ENCODE measurements at regions not wholly inside any gene's neighbourhood (a gene's known extent, or its start where the extent isn't known, plus 50 kb on each side); places are given as distances from the start of the nearest gene placed in this dataset.

DNA sequence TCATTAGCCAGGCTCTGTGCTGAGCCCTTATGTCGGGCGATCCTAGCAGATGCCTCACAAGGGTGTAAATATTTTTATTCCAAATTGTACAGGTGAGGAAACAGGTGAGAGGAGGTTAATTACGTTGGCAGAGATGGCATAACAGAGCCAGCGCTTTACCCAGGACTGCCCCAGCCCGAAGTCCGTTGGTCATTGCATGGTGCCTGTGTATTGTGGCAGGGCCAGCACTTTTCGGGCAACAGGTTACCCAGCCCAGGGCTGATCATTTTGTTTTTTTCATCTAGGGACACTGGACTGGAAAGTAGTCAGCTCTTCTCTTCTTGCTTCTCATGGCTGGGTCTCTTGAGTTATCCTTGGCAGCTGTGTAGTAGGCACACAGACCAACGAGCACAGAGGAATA lies 202.2 kb upstream of the NAV2 start (continued):
- no peak for TF ChIP-seq CTBP2 (IDR thresholded peaks at IDR 0.05; ENCODE audit: borderline replicate concordance, insufficient read depth, insufficient read length, low read length)
- no peak for TF ChIP-seq POLR2AphosphoS5 (IDR thresholded peaks at IDR 0.05; ENCODE audit: low read depth, low read length)
- TF ChIP-seq, protein P1, sequence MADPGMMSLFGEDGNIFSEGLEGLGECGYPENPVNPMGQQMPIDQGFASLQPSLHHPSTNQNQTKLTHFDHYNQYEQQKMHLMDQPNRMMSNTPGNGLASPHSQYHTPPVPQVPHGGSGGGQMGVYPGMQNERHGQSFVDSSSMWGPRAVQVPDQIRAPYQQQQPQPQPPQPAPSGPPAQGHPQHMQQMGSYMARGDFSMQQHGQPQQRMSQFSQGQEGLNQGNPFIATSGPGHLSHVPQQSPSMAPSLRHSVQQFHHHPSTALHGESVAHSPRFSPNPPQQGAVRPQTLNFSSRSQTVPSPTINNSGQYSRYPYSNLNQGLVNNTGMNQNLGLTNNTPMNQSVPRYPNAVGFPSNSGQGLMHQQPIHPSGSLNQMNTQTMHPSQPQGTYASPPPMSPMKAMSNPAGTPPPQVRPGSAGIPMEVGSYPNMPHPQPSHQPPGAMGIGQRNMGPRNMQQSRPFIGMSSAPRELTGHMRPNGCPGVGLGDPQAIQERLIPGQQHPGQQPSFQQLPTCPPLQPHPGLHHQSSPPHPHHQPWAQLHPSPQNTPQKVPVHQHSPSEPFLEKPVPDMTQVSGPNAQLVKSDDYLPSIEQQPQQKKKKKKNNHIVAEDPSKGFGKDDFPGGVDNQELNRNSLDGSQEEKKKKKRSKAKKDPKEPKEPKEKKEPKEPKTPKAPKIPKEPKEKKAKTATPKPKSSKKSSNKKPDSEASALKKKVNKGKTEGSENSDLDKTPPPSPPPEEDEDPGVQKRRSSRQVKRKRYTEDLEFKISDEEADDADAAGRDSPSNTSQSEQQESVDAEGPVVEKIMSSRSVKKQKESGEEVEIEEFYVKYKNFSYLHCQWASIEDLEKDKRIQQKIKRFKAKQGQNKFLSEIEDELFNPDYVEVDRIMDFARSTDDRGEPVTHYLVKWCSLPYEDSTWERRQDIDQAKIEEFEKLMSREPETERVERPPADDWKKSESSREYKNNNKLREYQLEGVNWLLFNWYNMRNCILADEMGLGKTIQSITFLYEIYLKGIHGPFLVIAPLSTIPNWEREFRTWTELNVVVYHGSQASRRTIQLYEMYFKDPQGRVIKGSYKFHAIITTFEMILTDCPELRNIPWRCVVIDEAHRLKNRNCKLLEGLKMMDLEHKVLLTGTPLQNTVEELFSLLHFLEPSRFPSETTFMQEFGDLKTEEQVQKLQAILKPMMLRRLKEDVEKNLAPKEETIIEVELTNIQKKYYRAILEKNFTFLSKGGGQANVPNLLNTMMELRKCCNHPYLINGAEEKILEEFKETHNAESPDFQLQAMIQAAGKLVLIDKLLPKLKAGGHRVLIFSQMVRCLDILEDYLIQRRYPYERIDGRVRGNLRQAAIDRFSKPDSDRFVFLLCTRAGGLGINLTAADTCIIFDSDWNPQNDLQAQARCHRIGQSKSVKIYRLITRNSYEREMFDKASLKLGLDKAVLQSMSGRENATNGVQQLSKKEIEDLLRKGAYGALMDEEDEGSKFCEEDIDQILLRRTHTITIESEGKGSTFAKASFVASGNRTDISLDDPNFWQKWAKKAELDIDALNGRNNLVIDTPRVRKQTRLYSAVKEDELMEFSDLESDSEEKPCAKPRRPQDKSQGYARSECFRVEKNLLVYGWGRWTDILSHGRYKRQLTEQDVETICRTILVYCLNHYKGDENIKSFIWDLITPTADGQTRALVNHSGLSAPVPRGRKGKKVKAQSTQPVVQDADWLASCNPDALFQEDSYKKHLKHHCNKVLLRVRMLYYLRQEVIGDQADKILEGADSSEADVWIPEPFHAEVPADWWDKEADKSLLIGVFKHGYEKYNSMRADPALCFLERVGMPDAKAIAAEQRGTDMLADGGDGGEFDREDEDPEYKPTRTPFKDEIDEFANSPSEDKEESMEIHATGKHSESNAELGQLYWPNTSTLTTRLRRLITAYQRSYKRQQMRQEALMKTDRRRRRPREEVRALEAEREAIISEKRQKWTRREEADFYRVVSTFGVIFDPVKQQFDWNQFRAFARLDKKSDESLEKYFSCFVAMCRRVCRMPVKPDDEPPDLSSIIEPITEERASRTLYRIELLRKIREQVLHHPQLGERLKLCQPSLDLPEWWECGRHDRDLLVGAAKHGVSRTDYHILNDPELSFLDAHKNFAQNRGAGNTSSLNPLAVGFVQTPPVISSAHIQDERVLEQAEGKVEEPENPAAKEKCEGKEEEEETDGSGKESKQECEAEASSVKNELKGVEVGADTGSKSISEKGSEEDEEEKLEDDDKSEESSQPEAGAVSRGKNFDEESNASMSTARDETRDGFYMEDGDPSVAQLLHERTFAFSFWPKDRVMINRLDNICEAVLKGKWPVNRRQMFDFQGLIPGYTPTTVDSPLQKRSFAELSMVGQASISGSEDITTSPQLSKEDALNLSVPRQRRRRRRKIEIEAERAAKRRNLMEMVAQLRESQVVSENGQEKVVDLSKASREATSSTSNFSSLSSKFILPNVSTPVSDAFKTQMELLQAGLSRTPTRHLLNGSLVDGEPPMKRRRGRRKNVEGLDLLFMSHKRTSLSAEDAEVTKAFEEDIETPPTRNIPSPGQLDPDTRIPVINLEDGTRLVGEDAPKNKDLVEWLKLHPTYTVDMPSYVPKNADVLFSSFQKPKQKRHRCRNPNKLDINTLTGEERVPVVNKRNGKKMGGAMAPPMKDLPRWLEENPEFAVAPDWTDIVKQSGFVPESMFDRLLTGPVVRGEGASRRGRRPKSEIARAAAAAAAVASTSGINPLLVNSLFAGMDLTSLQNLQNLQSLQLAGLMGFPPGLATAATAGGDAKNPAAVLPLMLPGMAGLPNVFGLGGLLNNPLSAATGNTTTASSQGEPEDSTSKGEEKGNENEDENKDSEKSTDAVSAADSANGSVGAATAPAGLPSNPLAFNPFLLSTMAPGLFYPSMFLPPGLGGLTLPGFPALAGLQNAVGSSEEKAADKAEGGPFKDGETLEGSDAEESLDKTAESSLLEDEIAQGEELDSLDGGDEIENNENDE (IDR thresholded peaks at IDR 0.05; ENCODE audit: insufficient replicate concordance, low read length) = no peak
- no peak for TF ChIP-seq GABPA (IDR thresholded peaks at IDR 0.05; ENCODE audit: borderline replicate concordance, insufficient read depth, low read length)
- TF ChIP-seq NRF1 (IDR thresholded peaks at IDR 0.05; ENCODE audit: low read depth, low read length) = no peak
- TF ChIP-seq EP300 (IDR thresholded peaks at IDR 0.05; ENCODE audit: borderline replicate concordance in 1 of 2, low read depth in 2 of 2, low read length in 2 of 2) = no peak
- no peak for TF ChIP-seq FOSL1 (IDR thresholded peaks at IDR 0.05; ENCODE audit: insufficient read depth, low read depth, low read length)
